ENCODE measurements at regions not wholly inside any gene's neighbourhood (a gene's known extent, or its start where the extent isn't known, plus 50 kb on each side); places are given as distances from the start of the nearest gene placed in this dataset.

GRCh38 chr7:32428546-32428945, 61.6 kb downstream of the LSM5 start:
- no peak overlapping the region for H3K27ac ChIP-seq (ENCODE audit: low read depth in 1 of 2, low read length in 1 of 2)
- DNase-seq (ENCODE audit: low read depth in 6 of 9, low spot score in 9 of 9): no peak
- H3K4me1 ChIP-seq (ENCODE audit: control insufficient read depth in 2 of 2, insufficient read depth in 2 of 2, low read length in 2 of 2): no peaks in the 10 kb centered on the region
- H3K9me3 ChIP-seq (ENCODE audit: control insufficient read depth in 2 of 2, insufficient read depth in 1 of 2, low read length in 1 of 2): peaks cover 0 to 7% of the 10 kb centered on the region in 2 donors
- H3K36me3 ChIP-seq (ENCODE audit: control insufficient read depth in 2 of 2, insufficient read depth in 2 of 2, low read length in 1 of 2): no peaks in the 10 kb centered on the region
- no peak overlapping the region for H3K4me3 ChIP-seq (ENCODE audit: low read length in 2 of 2)
- WGBS: 11% methylated on average over 13 of the region's 13 CpGs
- peaks cover 16 to 31% of the 10 kb centered on the region in 2 donors for H3K27me3 ChIP-seq (ENCODE audit: control insufficient read depth in 2 of 2, insufficient read depth in 1 of 2, low read length in 1 of 2)

- DNase-seq (ENCODE audit: low read depth in 6 of 9, low spot score in 9 of 9): peak; percentile 46 to 84 (median 66)
- Histone ChIP-seq H3K27ac (ENCODE audit: low read depth in 1 of 2, low read length in 1 of 2) (no peak overlapping the region), H3K4me3 (ENCODE audit: low read length in 2 of 2) (no peak overlapping the region), H3K9me3 (ENCODE audit: control insufficient read depth in 2 of 2, insufficient read depth in 1 of 2, low read length in 1 of 2) (peaks cover 0 to 7% of the 10 kb centered on the region in 2 donors), H3K27me3 (ENCODE audit: control insufficient read depth in 2 of 2, insufficient read depth in 1 of 2, low read length in 1 of 2) (peaks cover 16 to 31% of the 10 kb centered on the region in 2 donors), H3K36me3 (ENCODE audit: control insufficient read depth in 2 of 2, insufficient read depth in 2 of 2, low read length in 1 of 2) (no peaks in the 10 kb centered on the region), H3K4me1 (ENCODE audit: control insufficient read depth in 2 of 2, insufficient read depth in 2 of 2, low read length in 2 of 2) (no peaks in the 10 kb centered on the region)
- WGBS: 10% methylated on average over 48 of the region's 48 CpGs
These were observed 62.4 kb downstream of the LSM5 start for GRCh38 chr7:32427769-32428291.

- no peak overlapping the region for H3K4me3 ChIP-seq (ENCODE audit: low read length in 2 of 2)
- 82% methylated on average over 8 of the region's 8 CpGs for WGBS
- H3K27ac ChIP-seq (ENCODE audit: low read depth in 1 of 2, low read length in 1 of 2): no peak overlapping the region
- no peaks in the 10 kb centered on the region for H3K4me1 ChIP-seq (ENCODE audit: control insufficient read depth in 2 of 2, insufficient read depth in 2 of 2, low read length in 2 of 2)
- H3K36me3 ChIP-seq (ENCODE audit: control insufficient read depth in 2 of 2, insufficient read depth in 2 of 2, low read length in 1 of 2): no peaks in the 10 kb centered on the region
- no peaks in the 10 kb centered on the region for H3K9me3 ChIP-seq (ENCODE audit: control insufficient read depth in 2 of 2, insufficient read depth in 1 of 2, low read length in 1 of 2)
- DNase-seq (ENCODE audit: low read depth in 6 of 9, low spot score in 9 of 9): no peak
- H3K27me3 ChIP-seq (ENCODE audit: control insufficient read depth in 2 of 2, insufficient read depth in 1 of 2, low read length in 1 of 2): no peaks in the 10 kb centered on the region
These were observed 73.3 kb downstream of the LSM5 start for GRCh38 chr7:32416846-32417245.

GRCh38 chr7:32415936-32416335, 74.2 kb downstream of the LSM5 start:
- WGBS: 83% methylated on average over 10 of the region's 10 CpGs
- Histone ChIP-seq H3K36me3 (ENCODE audit: control insufficient read depth in 2 of 2, insufficient read depth in 2 of 2, low read length in 1 of 2) (no peaks in the 10 kb centered on the region), H3K4me1 (ENCODE audit: control insufficient read depth in 2 of 2, insufficient read depth in 2 of 2, low read length in 2 of 2) (no peaks in the 10 kb centered on the region), H3K27ac (ENCODE audit: low read depth in 1 of 2, low read length in 1 of 2) (no peak overlapping the region), H3K27me3 (ENCODE audit: control insufficient read depth in 2 of 2, insufficient read depth in 1 of 2, low read length in 1 of 2) (no peaks in the 10 kb centered on the region), H3K4me3 (ENCODE audit: low read length in 2 of 2) (no peak overlapping the region), H3K9me3 (ENCODE audit: control insufficient read depth in 2 of 2, insufficient read depth in 1 of 2, low read length in 1 of 2) (no peaks in the 10 kb centered on the region)
- DNase-seq (ENCODE audit: low read depth in 6 of 9, low spot score in 9 of 9): no peak

- Histone ChIP-seq H3K27ac (ENCODE audit: low read depth in 1 of 2, low read length in 1 of 2) (no peak overlapping the region), H3K4me3 (ENCODE audit: low read length in 2 of 2) (no peak overlapping the region), H3K27me3 (ENCODE audit: control insufficient read depth in 2 of 2, insufficient read depth in 1 of 2, low read length in 1 of 2) (no peaks in the 10 kb centered on the region), H3K36me3 (ENCODE audit: control insufficient read depth in 2 of 2, insufficient read depth in 2 of 2, low read length in 1 of 2) (no peaks in the 10 kb centered on the region), H3K4me1 (ENCODE audit: control insufficient read depth in 2 of 2, insufficient read depth in 2 of 2, low read length in 2 of 2) (no peaks in the 10 kb centered on the region), H3K9me3 (ENCODE audit: control insufficient read depth in 2 of 2, insufficient read depth in 1 of 2, low read length in 1 of 2) (no peaks in the 10 kb centered on the region)
- 61% methylated on average over 6 of the region's 6 CpGs for WGBS
- DNase-seq (ENCODE audit: low read depth in 6 of 9, low spot score in 9 of 9): no peak
These were observed 74.7 kb downstream of the LSM5 start for GRCh38 chr7:32415519-32415918.

- WGBS: 88% methylated on average over 4 of the region's 4 CpGs
- H3K36me3 ChIP-seq (ENCODE audit: control insufficient read depth in 2 of 2, insufficient read depth in 2 of 2, low read length in 1 of 2): no peaks in the 10 kb centered on the region
- H3K27ac ChIP-seq (ENCODE audit: low read depth in 1 of 2, low read length in 1 of 2): no peak overlapping the region
- H3K27me3 ChIP-seq (ENCODE audit: control insufficient read depth in 2 of 2, insufficient read depth in 1 of 2, low read length in 1 of 2): no peaks in the 10 kb centered on the region
- no peak for DNase-seq (ENCODE audit: low read depth in 6 of 9, low spot score in 9 of 9)
- H3K4me1 ChIP-seq (ENCODE audit: control insufficient read depth in 2 of 2, insufficient read depth in 2 of 2, low read length in 2 of 2): no peaks in the 10 kb centered on the region
- H3K4me3 ChIP-seq (ENCODE audit: low read length in 2 of 2): no peak overlapping the region
- H3K9me3 ChIP-seq (ENCODE audit: control insufficient read depth in 2 of 2, insufficient read depth in 1 of 2, low read length in 1 of 2): no peaks in the 10 kb centered on the region
These were observed 77.7 kb downstream of the LSM5 start for GRCh38 chr7:32412471-32412870.

- no peaks in the 10 kb centered on the region for H3K36me3 ChIP-seq (ENCODE audit: control insufficient read depth in 2 of 2, insufficient read depth in 2 of 2, low read length in 1 of 2)
- DNase-seq (ENCODE audit: low read depth in 6 of 9, low spot score in 9 of 9): no peak
- no peaks in the 10 kb centered on the region for H3K27me3 ChIP-seq (ENCODE audit: control insufficient read depth in 2 of 2, insufficient read depth in 1 of 2, low read length in 1 of 2)
- 96% methylated on average over 2 of the region's 2 CpGs for WGBS
- no peaks in the 10 kb centered on the region for H3K9me3 ChIP-seq (ENCODE audit: control insufficient read depth in 2 of 2, insufficient read depth in 1 of 2, low read length in 1 of 2)
- H3K27ac ChIP-seq (ENCODE audit: low read depth in 1 of 2, low read length in 1 of 2): no peak overlapping the region
- H3K4me3 ChIP-seq (ENCODE audit: low read length in 2 of 2): no peak overlapping the region
- H3K4me1 ChIP-seq (ENCODE audit: control insufficient read depth in 2 of 2, insufficient read depth in 2 of 2, low read length in 2 of 2): no peaks in the 10 kb centered on the region
These were observed 79.6 kb downstream of the LSM5 start for GRCh38 chr7:32410545-32410944.

- WGBS: 47% methylated on average over 1 of the region's 1 CpG
- no peak overlapping the region for H3K4me3 ChIP-seq (ENCODE audit: low read length in 2 of 2)
- no peaks in the 10 kb centered on the region for H3K36me3 ChIP-seq (ENCODE audit: control insufficient read depth in 2 of 2, insufficient read depth in 2 of 2, low read length in 1 of 2)
- H3K4me1 ChIP-seq (ENCODE audit: control insufficient read depth in 2 of 2, insufficient read depth in 2 of 2, low read length in 2 of 2): no peaks in the 10 kb centered on the region
- no peaks in the 10 kb centered on the region for H3K9me3 ChIP-seq (ENCODE audit: control insufficient read depth in 2 of 2, insufficient read depth in 1 of 2, low read length in 1 of 2)
- no peak overlapping the region for H3K27ac ChIP-seq (ENCODE audit: low read depth in 1 of 2, low read length in 1 of 2)
- H3K27me3 ChIP-seq (ENCODE audit: control insufficient read depth in 2 of 2, insufficient read depth in 1 of 2, low read length in 1 of 2): no peaks in the 10 kb centered on the region
- no peak for DNase-seq (ENCODE audit: low read depth in 6 of 9, low spot score in 9 of 9)
These were observed 83.8 kb downstream of the LSM5 start for GRCh38 chr7:32406386-32406785.

- Histone ChIP-seq H3K36me3 (ENCODE audit: control insufficient read depth in 2 of 2, insufficient read depth in 2 of 2, low read length in 1 of 2) (no peaks in the 10 kb centered on the region), H3K27ac (ENCODE audit: low read depth in 1 of 2, low read length in 1 of 2) (no peak overlapping the region), H3K4me1 (ENCODE audit: control insufficient read depth in 2 of 2, insufficient read depth in 2 of 2, low read length in 2 of 2) (no peaks in the 10 kb centered on the region), H3K4me3 (ENCODE audit: low read length in 2 of 2) (no peak overlapping the region), H3K27me3 (ENCODE audit: control insufficient read depth in 2 of 2, insufficient read depth in 1 of 2, low read length in 1 of 2) (no peaks in the 10 kb centered on the region), H3K9me3 (ENCODE audit: control insufficient read depth in 2 of 2, insufficient read depth in 1 of 2, low read length in 1 of 2) (no peaks in the 10 kb centered on the region)
- no peak for DNase-seq (ENCODE audit: low read depth in 6 of 9, low spot score in 9 of 9)
- 89% methylated on average over 11 of the region's 11 CpGs for WGBS
These were observed 86.5 kb downstream of the LSM5 start for GRCh38 chr7:32403463-32404229.
